ENCODE measurements at regions not wholly inside any gene's neighbourhood (a gene's known extent, or its start where the extent isn't known, plus 50 kb on each side); places are given as distances from the start of the nearest gene placed in this dataset.
"Not testable (repeated sequence)": the region's sequence is repeated elsewhere in the genome, so short reads cannot be mapped to it uniquely, and the experiment has no call there.

DNA sequence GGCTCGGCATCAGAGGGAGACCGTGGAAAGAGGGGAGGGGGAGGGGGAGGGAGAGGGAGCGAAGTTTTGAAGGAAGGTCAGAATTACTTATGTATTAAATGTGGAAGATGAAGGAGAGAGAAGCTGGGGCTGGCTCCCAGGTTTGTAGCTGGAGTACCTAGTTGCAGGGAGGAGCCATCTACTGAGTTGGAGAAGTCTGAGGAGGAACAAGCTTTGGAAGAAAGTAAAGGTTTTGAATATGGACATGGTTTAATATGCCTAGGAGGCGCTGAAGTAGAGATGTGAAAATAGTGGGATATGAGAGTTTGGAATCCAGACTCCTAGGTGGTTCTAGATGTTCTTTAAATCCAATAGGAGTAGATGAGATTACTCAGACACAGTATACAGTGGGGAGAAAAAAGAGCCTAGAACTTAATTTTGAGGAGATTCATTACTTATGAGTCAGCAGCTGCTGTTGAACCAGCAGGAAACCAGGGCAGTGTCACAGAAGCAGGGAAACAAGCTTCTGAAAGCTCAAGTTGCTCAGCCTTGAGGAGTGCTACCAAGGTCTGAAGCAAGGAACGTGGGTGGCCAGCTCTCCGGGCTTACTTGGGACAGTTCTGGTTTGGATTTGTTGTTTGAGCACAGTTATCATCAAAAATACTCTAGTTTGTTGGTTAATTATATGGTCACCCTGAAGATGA lies 149.3 kb downstream of the UTRN start:
- DNase-seq (ENCODE audit: low read depth, low spot score): no peak

DNA sequence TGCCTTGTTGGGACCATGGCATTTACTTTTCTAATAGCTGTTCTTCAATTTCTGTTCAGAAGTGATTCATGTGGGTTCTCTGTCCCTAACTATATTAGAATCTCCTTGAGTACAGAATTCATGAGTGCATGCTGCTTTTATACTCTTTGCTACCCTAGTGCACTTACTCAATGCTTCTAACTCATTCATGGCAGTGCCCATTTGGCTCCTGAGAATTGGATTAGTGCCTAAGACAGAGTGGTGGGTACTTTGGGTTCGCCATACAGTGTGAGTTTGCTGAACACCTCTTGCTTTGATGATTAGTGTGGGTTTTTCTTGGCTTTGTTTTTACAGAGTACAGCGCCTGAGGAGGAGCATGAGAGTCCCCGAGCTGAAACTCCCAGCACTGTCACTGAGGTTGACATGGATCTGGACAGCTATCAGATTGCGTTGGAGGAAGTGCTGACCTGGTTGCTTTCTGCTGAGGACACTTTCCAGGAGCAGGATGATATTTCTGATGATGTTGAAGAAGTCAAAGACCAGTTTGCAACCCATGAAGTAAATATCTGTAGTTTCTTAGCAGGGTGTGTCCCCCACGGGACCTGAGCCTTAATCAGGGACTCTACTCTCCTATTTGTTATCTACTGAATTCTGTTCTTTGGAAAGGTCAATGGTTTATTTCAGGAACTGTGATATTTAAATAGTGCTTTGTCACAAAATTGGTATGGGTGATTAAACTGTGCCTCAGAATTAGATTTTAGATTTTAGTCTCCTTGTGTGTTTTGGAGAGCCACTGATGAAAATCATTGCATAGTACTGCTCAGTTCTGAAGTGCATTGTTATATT lies 150.7 kb downstream of the UTRN start:
- no peak for DNase-seq (ENCODE audit: low read depth, low spot score)

- DNase-seq (ENCODE audit: low read depth, low spot score): no peak
These were observed 152.0 kb downstream of the UTRN start for GRCh38 chr6:144437105-144437504.

DNA sequence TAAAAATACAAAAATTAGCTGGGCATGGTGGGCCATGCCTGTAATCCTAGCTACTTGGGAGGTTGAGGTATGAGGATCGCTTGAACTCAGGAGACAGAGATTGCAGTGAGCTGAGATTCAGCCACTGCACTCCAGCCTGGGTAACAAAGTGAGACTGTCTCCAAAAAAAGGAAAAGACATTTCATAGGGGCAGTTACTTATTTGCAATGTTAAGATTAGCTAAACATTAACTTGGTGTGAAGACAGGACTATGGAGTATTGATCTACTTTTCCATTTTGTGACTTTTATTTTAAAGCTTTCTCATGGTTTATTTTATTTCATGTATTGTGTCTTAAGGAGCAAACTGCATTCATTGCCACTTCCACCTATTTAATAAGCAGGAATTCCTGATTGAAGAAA lies 153.0 kb downstream of the UTRN start:
- DNase-seq (ENCODE audit: low read depth, low spot score): no peak

DNA sequence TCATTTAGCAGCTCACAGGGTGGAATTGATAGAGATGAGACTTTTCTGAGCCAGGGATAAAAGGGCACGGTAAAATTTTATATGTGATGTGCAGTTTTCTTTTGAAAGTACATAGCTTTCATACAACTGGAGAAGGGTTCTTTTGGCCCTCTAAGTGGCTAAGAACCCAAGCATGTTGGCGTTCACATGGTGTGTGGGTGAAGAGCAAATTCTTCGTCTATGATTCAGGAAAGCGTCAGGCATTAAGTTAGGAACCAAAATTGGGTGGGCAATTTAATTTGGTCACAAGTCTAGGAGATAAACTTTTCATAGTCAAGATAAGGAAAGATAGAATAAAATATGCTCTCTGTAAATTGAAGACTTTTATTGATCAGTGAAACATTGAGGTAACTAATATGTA lies 153.9 kb downstream of the UTRN start:
- no peak for DNase-seq (ENCODE audit: low read depth, low spot score)

DNA sequence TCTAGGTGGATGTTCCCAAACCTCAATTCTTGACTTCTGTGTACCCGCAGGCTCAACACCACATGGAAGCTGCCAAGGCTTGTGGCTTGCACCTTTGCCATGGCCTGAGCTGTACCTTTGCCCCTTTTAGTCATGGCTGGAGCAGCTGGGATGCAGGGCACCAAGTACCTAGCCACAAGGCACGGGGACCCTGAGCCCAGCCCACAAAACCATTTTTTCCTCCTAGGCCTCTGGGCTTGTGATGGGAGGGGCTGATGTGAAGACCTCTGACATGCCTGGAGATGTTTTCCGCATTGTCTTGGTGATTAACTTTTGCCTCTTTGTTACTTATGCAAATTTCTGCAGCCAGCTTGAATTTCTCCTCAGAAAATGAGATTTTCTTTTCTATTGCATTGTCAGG lies 156.7 kb downstream of the UTRN start:
- not testable (repeated sequence) for DNase-seq (ENCODE audit: low read depth, low spot score)

DNA sequence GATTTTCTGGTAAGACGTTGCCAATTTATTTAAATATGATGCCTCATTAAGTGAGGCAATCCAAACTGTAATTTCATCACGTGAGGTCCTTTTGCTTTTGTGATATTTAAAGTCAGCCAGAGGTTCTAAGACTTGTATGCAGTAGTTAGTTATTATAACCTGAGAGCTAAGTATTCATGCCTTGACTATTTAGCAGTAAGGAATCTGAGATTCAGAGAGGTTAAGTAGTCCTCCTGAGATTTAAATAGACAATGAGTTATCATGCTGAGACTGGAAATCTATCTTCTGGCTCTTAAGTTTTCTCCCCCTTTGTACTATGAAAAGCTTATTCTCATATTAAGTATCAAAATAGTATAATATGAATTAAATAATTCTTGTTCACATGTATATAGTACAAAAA lies 158.0 kb downstream of the UTRN start:
- no peak for DNase-seq (ENCODE audit: low read depth, low spot score)

DNA sequence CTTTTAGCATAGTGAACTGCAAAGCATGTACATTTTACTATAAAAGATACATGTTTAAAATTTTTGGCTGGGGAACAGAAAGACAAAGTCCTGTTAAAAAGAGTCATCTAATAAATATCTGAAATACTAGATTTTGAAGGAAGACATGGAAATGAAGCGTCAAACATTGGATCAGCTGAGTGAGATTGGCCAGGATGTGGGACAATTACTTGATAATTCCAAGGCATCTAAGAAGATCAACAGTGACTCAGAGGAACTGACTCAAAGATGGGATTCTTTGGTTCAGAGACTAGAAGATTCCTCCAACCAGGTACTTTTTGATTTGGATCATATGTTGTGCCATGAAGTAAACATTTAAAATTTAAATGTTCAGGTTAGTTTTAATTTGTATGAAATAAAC lies 162.3 kb downstream of the UTRN start:
- DNase-seq (ENCODE audit: low read depth, low spot score): no peak

DNA sequence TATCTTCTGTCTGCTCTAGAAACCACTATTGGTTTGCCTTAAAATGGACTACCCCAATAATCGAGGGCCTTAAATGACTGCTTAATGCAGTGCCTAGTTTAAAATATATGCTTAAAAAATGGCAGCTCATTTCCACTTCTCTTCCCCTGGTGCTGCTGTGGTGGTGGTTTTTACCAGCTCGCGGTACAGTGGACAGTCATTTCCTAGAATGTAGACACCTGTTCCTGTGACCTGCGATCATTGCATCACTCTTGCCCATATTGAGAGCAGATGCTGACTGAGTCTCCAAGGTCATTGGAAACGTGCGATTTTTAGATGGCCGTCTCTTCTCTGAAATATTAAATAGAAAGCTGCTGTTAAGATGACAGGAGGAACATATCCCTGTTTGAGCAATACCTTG lies 164.1 kb downstream of the UTRN start:
- no peak for DNase-seq (ENCODE audit: low read depth, low spot score)

DNA sequence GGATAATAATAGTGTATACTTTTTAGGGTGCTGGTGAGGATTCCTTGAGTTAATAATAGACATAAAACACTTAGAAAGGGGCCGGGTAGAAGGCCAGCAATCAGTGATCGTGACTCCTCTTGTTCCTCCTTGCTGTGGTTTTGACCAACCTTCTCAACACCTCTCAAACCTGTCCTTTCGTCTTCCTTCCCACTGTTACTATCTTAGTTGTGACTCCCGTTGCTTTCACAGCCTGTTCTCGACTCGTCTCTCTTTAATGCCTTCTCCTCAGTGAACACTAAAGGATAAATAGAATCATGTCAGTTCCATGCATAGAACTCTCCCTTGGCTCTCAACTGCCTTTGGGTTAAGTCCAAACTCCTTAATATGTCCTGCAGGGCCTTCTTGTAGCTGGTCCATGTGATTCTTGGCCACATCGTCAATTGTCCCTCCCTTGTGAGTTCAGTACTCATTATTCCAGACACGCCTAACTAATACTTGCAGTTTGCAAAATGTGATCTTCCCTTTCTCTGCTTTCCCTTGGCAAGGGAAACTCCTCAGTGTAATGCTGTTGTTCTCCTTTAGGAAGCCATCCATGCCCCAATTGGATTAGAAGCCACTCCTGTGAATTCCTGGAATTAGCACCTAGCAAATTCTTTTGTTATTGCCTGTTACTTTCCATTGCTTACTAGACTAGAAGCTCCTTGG lies 164.9 kb downstream of the UTRN start:
- DNase-seq (ENCODE audit: low read depth, low spot score): no peak

GRCh38 chr6:144460327-144461095 lies 175.4 kb downstream of the UTRN start:
- no peak for DNase-seq (ENCODE audit: low read depth, low spot score)

- DNase-seq (ENCODE audit: low read depth, low spot score): no peak
These were observed 176.9 kb downstream of the UTRN start for GRCh38 chr6:144462058-144462457.

- DNase-seq (ENCODE audit: low read depth, low spot score): no peak
These were observed 181.6 kb downstream of the UTRN start for GRCh38 chr6:144466716-144467115.

GRCh38 chr6:144467172-144467762 lies 182.1 kb downstream of the UTRN start:
- no peak for DNase-seq (ENCODE audit: low read depth, low spot score)

DNA sequence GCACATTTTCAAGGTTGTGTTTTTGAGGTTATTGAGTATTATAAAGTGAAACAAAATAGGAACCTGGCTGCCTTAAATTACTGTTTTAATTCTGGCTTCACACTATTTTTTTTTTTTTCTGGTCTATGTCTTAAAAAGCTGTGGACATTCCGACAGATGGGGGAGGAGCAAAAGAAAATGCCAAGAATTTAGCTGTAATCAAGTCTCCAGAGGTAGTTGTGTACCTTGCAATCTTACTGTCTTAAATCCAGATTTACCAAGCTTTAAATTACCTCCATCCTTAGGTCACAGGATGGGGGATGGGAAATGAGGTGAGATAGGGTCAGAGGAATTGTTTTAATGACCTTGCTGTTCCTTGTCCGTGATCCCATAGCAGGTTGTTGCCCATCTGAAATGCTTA lies 182.8 kb downstream of the UTRN start:
- DNase-seq (ENCODE audit: low read depth, low spot score): no peak

DNA sequence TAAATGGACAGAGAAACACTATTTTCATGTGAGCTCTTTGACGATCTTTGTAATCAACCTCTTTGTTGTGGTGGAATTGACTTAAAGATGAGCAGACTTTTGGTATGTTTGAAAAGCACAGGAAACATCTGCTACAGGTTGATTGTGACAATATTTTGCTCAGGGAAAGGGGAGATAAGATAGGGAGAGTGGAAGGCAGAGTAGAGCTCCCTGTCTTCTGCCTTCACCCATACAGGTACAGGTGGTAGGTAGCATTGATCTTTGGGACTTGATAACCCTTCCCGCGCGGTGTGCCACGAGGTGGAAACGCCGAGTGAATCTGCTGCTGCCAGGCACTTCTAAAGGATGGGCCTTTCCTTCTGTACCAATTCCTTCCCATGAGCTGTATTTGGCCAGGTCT lies 183.6 kb downstream of the UTRN start:
- no peak for DNase-seq (ENCODE audit: low read depth, low spot score)

- no peak for DNase-seq (ENCODE audit: low read depth, low spot score)
These were observed 184.0 kb downstream of the UTRN start for GRCh38 chr6:144469144-144469575.

DNA sequence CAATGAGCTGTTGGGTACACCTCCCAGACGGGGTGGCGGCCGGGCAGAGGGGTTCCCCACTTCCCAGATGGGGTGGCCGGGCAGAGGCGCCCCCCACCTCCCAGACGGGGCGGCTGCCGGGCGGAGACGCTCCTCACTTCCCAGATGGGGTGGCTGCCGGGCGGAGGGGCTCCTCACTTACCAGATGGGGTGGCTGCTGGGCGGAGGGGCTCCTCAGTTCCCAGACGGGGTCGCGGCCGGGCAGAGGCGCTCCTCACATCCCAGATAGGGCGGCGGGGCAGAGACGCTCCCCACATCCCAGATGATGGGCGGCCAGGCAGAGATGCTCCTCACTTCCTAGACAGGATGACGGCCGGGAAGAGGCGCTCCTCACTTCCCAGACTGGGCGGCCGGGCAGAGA lies 185.1 kb downstream of the UTRN start:
- DNase-seq (ENCODE audit: low read depth, low spot score): not testable (repeated sequence)

DNA sequence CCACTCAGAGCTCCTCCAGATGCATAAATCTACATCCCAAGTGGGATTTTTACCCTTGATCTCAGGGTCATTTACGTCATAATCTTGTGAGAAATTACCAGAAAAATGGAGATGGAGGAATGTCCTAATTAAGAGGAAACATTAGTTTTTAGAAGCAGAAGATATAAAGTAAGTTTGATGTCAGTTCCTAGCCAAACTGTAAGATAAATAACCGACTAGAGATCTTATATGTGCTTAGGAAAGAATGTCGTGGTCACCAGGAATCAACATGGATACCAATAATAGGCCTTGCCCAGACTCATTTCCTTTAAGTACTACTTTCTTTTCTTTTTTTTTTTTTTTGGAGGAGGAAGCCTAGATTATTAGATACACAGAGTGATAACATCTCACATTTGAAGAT lies 186.9 kb downstream of the UTRN start:
- no peak for DNase-seq (ENCODE audit: low read depth, low spot score)

DNA sequence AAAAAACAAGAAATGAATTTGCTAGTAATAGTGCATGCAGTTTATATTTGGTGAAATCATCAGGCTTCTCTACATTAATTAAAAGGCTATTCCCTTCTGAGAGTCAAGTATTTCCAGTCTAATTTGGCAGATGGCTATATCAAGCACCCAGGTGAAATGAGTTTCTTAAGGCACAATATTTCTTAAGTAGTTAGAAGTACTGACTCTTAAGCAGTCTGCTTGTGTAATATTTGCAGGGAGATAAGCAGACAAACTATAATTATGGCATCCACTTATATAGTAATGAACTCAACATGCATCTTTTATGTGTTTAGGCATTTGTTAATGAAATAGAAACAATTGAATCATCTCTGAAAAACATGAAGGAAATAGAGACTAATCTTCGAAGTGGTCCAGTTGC lies 189.2 kb downstream of the UTRN start:
- no peak for DNase-seq (ENCODE audit: low read depth, low spot score)

- DNase-seq (ENCODE audit: low read depth, low spot score): no peak
These were observed 189.8 kb downstream of the UTRN start for GRCh38 chr6:144474904-144475303.

DNA sequence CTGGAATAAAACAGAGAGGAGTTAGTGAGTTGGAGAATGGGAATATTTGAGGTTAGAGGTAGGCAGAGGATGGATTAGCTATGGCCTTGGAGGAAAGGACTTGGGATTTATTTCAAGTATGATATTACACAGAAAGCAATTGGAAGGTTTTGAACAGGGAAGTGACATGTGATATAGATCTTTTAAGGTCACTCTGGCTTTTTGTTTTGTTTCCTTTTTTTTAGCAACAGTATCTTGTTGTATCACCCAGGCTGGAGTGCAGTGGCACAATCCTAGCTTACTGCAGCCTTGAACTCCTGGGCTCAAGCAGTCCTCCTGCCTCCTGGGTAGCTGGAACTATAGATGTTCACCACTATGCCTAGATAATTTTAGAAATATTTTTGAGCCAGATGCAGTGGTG lies 190.3 kb downstream of the UTRN start:
- no peak for DNase-seq (ENCODE audit: low read depth, low spot score)

Measured in iPS DF 19.7 (cell line).